Hematopoietic multipotent progenitor cell treated with erythropoietin and hydrocortisone succinate and interleukin-3 and kit ligand, for 17 days (in vitro differentiated cells): ENCODE measurements at regions not wholly inside any gene's neighbourhood (a gene's known extent, or its start where the extent isn't known, plus 50 kb on each side); places are given as distances from the start of the nearest gene placed in this dataset.

Source experiments
- DNase-seq: peaks from one replicate; pipeline ENCODE4 v3.0.0-alpha.2; 2015; ENCODE audit warnings: low spot score

GRCh38 chr19:32208060-32208459 is 137.3 kb upstream of the ZNF507 start:
- DNase-seq: no peak

GRCh38 chr19:32219392-32219791 is 126.0 kb upstream of the ZNF507 start:
- DNase-seq: no peak

- DNase-seq: no peak
These were observed 125.4 kb upstream of the ZNF507 start for GRCh38 chr19:32219881-32220472.

- no peak for DNase-seq
These were observed 124.5 kb upstream of the ZNF507 start for GRCh38 chr19:32220951-32221350.

- DNase-seq: no peak
These were observed 122.9 kb upstream of the ZNF507 start for GRCh38 chr19:32222556-32222955.

GRCh38 chr19:32223106-32223505 is 122.3 kb upstream of the ZNF507 start:
- DNase-seq: no peak

- no peak for DNase-seq
These were observed 121.6 kb upstream of the ZNF507 start for GRCh38 chr19:32223595-32224370.

GRCh38 chr19:32224371-32225244 is 120.8 kb upstream of the ZNF507 start:
- DNase-seq: peak; percentile 40

GRCh38 chr19:32227561-32228165 is 117.7 kb upstream of the ZNF507 start:
- DNase-seq: no peak

- no peak for DNase-seq
These were observed 115.0 kb upstream of the ZNF507 start for GRCh38 chr19:32230441-32230840.

- DNase-seq: no peak
These were observed 114.4 kb upstream of the ZNF507 start for GRCh38 chr19:32231020-32231419.

- no peak for DNase-seq
These were observed 113.7 kb upstream of the ZNF507 start for GRCh38 chr19:32231691-32232090.

- no peak for DNase-seq
These were observed 113.0 kb upstream of the ZNF507 start for GRCh38 chr19:32232449-32232848.

GRCh38 chr19:32233091-32233490 is 112.3 kb upstream of the ZNF507 start:
- DNase-seq: no peak

- no peak for DNase-seq
These were observed 111.5 kb upstream of the ZNF507 start for GRCh38 chr19:32233885-32234284.

GRCh38 chr19:32234663-32235217 is 110.7 kb upstream of the ZNF507 start:
- no peak for DNase-seq

GRCh38 chr19:32238076-32238475 is 107.3 kb upstream of the ZNF507 start:
- no peak for DNase-seq

- DNase-seq: no peak
These were observed 105.1 kb upstream of the ZNF507 start for GRCh38 chr19:32240316-32240715.

- no peak for DNase-seq
These were observed 104.1 kb upstream of the ZNF507 start for GRCh38 chr19:32241306-32241705.

GRCh38 chr19:32241932-32242710 is 103.3 kb upstream of the ZNF507 start:
- DNase-seq: no peak

GRCh38 chr19:32246006-32246405 is 99.4 kb upstream of the ZNF507 start:
- DNase-seq: no peak
